ENCODE measurements at regions not wholly inside any gene's neighbourhood (a gene's known extent, or its start where the extent isn't known, plus 50 kb on each side); places are given as distances from the start of the nearest gene placed in this dataset.

DNA sequence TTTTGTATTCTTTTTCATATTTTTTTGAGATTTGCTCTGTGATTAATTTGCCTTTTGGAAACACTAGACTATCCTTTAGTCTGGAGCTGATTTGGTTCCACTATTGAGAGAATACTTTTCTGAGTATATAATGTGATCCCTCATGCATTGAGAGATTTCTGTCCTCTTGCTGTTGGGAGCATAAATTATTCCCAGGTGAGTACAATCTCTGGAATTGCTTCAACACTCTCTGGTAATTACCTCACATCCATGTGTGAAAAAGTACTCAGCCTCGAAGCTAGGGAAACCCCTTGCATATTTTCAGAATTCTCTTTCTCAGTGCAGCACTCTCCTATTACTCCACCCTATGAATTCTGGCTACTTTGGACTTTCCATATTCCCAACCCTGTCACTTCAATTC lies 550.0 kb downstream of the RAPGEF2 start:
- Mint-ChIP-seq H3K4me3 (no peak overlapping the region), H3K27me3 (no peaks in the 10 kb centered on the region), H3K4me1 (no peaks in the 10 kb centered on the region), H3K9me3 (peaks cover 2% of the 10 kb centered on the region), H3K36me3 (no peaks in the 10 kb centered on the region), H3K27ac (no peak overlapping the region)
- CTCF ChIA-PET, result no interaction called here
- DNase-seq, result no peak

DNA sequence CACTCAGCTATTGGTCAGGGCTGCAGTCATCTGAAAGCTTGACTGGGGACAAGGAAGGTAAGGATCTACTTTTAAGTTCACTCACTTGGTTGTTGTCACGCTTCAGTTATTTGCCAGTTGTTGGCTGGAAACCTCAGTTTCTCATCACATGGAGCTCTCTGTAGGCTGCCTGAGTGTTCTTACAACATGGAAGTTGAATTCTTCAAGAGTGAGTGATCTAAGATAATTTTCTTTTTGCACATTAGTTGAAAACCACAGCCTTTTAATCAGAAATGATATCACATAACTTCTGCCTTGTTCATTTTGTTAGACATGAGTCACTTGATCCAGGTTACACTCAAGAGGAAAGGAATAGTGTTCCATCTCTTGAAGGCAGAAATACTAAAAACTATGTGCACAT lies 552.7 kb downstream of the RAPGEF2 start:
- H3K36me3 Mint-ChIP-seq, result no peaks in the 10 kb centered on the region
- DNase-seq, result no peak
- H3K4me3 Mint-ChIP-seq, result no peak overlapping the region
- H3K4me1 Mint-ChIP-seq, result no peaks in the 10 kb centered on the region
- CTCF ChIA-PET, result no interaction called here
- no peaks in the 10 kb centered on the region for H3K27me3 Mint-ChIP-seq
- peaks cover under 1% of the 10 kb centered on the region for H3K9me3 Mint-ChIP-seq
- no peak overlapping the region for H3K27ac Mint-ChIP-seq

DNA sequence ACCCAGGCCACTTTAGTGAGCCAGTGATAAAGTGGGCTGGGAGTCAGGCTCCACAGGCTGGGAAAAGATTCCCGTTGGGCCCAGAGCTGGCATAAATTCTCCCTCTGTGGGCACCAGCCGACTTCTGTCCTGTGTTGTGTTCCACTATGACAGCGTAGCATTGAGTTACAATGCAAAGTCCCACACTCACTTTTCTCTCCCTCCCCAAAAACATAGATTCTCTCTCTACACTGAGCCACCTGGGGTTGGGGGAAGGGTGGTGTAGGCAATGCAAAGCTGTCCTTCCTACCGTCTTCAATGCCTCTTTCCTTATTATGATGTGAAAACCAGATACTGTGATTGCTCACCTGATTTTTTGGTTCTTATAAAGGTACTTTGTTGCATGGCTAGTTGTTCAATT lies 566.2 kb downstream of the RAPGEF2 start:
- Mint-ChIP-seq H3K27ac (no peak overlapping the region), H3K27me3 (no peaks in the 10 kb centered on the region), H3K4me3 (no peak overlapping the region), H3K4me1 (no peaks in the 10 kb centered on the region), H3K9me3 (no peaks in the 10 kb centered on the region), H3K36me3 (no peaks in the 10 kb centered on the region)
- no peak for DNase-seq
- CTCF ChIA-PET, result no interaction called here

DNA sequence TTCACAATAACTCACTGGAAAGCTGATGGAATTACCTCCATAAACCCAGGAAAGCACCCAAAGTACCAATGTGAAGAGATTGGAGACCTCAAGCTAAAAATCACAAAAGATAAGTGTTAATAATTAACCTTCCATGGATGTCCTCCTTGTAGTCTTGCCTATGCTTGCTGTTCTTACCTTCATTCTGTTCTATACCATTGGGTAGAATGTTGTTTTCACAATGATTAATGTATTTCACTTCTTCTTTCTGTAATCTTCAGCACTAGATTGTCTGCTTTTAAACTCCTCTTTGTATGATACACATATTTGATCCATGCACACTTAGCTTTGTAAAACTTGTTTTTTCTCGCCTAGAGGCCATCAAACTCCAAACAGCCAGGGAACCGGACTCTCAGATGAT lies 570.3 kb downstream of the RAPGEF2 start:
- no peaks in the 10 kb centered on the region for H3K36me3 Mint-ChIP-seq
- CTCF ChIA-PET, result no interaction called here
- no peaks in the 10 kb centered on the region for H3K4me1 Mint-ChIP-seq
- no peak overlapping the region for H3K27ac Mint-ChIP-seq
- H3K9me3 Mint-ChIP-seq, result no peaks in the 10 kb centered on the region
- no peak for DNase-seq
- no peaks in the 10 kb centered on the region for H3K27me3 Mint-ChIP-seq
- H3K4me3 Mint-ChIP-seq, result no peak overlapping the region

DNA sequence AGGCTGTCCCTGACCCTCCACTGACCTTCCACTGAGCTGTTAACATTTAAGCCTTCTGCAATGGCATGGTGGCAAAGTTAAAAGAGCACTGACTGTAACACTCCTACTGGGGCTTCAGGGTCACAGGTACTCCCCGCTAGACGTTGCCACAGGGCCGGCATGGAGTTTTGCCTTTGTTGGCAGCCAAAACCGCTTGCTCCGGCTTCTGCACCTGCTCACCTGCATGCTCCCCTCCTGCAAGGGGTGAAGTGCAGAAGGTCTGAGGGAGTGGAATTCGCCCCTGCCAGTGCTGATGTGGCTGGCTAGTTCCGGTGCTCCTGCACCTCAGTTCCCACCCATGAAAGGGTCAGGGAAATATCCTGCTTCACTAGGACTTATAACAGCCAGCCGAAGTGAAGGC lies 571.4 kb downstream of the RAPGEF2 start:
- H3K4me3 Mint-ChIP-seq, result no peak overlapping the region
- CTCF ChIA-PET, result no interaction called here
- DNase-seq, result no peak
- no peaks in the 10 kb centered on the region for H3K9me3 Mint-ChIP-seq
- no peaks in the 10 kb centered on the region for H3K4me1 Mint-ChIP-seq
- H3K27me3 Mint-ChIP-seq, result no peaks in the 10 kb centered on the region
- H3K36me3 Mint-ChIP-seq, result no peaks in the 10 kb centered on the region
- H3K27ac Mint-ChIP-seq, result no peak overlapping the region

DNA sequence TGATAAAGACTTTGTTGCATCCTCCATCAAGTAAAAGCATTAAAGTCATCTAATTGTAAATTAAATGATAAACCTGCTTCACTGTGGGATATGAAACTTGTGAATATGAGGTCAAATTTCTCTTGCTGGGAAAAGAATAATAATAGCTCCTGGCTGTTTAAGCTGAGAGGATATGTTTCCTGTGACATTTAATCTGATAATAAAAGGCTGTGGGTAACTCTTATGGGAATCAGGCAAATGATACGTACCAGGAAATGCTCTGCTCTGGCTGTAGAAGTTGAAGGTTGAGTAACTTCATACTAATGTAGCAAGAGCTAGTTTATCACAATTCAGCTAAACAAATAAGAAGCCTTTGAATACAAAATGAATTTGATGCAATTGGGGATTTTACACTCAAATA lies 574.6 kb downstream of the RAPGEF2 start:
- no peaks in the 10 kb centered on the region for H3K27me3 Mint-ChIP-seq
- H3K9me3 Mint-ChIP-seq, result no peaks in the 10 kb centered on the region
- H3K36me3 Mint-ChIP-seq, result no peaks in the 10 kb centered on the region
- CTCF ChIA-PET, result no interaction called here
- H3K4me1 Mint-ChIP-seq, result no peaks in the 10 kb centered on the region
- no peak for DNase-seq
- H3K27ac Mint-ChIP-seq, result no peak overlapping the region
- no peak overlapping the region for H3K4me3 Mint-ChIP-seq

DNA sequence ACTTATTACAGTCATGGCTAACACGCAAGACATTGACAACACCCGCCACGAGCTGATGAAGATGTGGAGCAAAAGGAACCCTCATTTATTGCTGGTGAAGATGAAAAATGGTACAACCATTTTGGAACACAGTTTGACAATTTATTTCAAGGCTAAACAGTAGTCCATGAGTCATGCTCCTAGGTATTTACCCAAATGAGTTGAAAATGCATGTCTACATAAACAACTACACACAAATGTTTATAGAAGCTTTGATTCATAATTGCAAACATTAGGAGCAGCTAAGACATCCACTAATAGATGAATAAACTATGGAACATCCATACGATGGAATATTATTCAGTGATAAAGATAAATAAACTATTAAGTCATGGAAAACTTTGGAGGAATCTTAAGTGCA lies 580.1 kb downstream of the RAPGEF2 start:
- CTCF ChIA-PET, result no interaction called here
- no peak for DNase-seq

DNA sequence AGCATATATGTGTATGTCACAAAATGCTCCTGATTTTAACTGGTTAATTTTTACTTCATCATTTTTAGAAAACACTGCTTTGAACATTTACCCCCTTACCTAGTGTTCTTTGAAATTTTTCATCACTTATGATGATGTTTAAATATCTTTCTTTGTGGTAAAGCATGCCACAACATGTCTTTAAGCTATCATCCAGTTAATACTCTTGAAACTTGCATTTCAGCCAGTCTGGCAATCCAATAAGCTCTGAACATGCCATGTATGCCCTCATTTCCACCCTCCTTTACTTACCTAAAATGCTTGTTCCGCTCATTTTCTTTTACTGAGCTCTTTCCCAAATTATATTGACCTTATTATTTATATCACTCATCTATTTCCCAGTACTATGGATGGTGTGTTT lies 581.2 kb downstream of the RAPGEF2 start:
- H3K4me1 Mint-ChIP-seq, result no peaks in the 10 kb centered on the region
- CTCF ChIA-PET, result no interaction called here
- H3K9me3 Mint-ChIP-seq, result no peaks in the 10 kb centered on the region
- no peaks in the 10 kb centered on the region for H3K27me3 Mint-ChIP-seq
- no peak for DNase-seq
- H3K4me3 Mint-ChIP-seq, result no peak overlapping the region
- no peak overlapping the region for H3K27ac Mint-ChIP-seq
- no peaks in the 10 kb centered on the region for H3K36me3 Mint-ChIP-seq

More for the DNA sequence above, 580.1 kb downstream of the RAPGEF2 start:
- H3K36me3 Mint-ChIP-seq, result no peaks in the 10 kb centered on the region
- no peak overlapping the region for H3K4me3 Mint-ChIP-seq
- no peaks in the 10 kb centered on the region for H3K4me1 Mint-ChIP-seq
- no peaks in the 10 kb centered on the region for H3K9me3 Mint-ChIP-seq
- no peak overlapping the region for H3K27ac Mint-ChIP-seq
- no peaks in the 10 kb centered on the region for H3K27me3 Mint-ChIP-seq

DNA sequence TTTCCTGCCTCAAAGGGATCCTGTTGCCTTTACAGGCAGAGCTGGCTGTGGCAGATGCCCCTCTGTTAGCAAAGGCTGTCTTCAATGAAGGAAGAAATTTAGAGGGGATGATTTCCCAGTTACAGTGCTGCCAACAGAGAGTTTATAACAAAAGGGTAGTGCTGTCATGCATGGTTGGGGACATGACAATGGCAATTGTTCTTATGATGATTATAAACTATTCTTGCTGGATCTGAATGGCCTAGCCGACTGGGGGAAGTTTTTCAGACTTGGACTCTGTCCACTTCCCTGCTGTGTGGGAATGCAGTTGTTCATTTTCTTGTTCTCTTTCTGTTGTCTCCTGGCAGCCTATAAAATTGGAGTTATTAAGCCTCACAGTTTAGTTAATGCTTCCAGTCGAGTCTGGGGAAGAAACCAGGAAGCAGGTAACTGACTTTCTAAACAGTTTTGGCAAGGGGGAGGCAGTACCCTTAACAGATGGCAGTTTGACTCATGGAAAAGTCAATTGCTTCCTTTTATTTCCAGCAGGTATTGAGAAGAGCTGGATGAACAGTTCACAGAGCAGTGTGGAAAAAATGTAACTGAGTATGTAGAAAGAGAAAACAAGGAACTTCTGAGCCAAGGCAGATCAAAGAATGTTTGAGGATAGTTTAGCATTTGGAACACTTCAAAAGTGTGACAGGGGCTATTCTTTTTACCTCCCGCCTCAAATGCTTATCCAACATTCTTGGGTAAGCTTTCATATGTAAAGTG lies 582.6 kb downstream of the RAPGEF2 start:
- no peak for DNase-seq
- Mint-ChIP-seq H3K4me1 (no peaks in the 10 kb centered on the region), H3K9me3 (no peaks in the 10 kb centered on the region), H3K36me3 (no peaks in the 10 kb centered on the region), H3K27me3 (no peaks in the 10 kb centered on the region), H3K27ac (no peak overlapping the region), H3K4me3 (no peak overlapping the region)
- CTCF ChIA-PET, result no interaction called here

DNA sequence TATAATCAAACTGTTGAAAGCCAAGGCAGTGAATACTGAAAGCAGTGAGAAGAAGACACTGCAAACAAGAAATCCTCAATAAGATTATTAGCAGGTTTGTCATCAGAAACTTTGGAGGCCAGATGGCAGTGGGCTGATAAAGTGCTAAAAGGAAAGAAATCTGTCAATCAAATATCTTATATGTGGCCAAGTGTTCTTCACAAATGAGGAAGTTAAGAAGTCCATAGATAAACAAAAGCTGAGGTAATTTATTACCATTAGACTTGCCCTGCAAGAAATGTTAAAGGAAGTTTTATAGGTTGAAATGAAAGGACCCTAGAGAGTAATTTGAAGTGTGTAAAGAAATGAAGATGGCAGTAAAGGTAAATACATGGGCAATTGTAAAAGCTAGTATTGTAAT lies 586.6 kb downstream of the RAPGEF2 start:
- H3K36me3 Mint-ChIP-seq, result no peaks in the 10 kb centered on the region
- CTCF ChIA-PET, result no interaction called here
- H3K27me3 Mint-ChIP-seq, result no peaks in the 10 kb centered on the region

DNA sequence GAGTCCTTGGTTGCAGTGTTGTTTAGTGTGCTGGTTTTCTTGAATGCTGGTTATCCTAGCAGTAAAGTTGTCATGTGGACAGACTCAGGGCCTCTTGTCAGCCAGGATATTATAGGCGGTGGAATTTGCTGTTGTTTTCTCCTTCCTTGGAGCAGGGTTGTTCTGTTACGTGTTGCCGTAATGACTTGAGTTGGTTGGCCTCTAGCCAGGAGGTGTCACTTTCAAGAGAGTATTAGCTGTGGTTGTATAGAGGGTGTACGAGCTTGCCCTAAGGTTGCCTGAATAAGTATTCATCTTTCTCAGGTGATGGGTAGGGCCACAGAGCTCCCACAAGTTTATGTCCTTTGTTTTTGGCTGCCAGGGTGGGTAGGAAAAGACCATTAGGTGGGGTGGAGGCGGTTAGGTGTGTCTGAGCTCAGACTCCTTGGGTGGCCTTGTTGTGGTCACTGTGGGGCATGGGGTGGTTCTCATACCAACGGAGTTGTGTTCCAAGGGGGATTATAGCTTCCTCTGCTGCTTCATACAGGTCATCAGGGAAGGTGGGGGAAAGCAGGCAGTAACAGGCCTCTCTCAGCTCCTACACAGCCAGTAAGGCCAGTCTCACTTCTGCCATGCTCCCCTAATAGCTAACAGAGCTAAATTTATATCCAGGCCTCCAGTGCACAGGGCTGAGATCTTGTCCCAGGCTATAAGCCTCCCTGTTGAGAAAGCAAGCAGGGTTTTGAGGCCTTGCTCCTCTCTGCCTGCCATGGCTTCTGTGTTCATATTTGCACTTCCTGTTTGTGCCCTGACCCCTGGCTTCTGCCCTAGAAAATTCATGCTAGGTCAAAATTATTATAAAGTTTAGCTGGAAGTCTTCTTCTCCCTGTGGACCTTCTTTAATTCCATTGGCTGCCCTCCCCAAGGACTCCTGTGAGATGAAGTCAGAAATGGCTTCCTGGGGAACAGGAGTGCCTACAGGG lies 594.7 kb downstream of the RAPGEF2 start:
- Mint-ChIP-seq H3K27ac (no peak overlapping the region), H3K4me1 (no peaks in the 10 kb centered on the region), H3K9me3 (peaks cover 7% of the 10 kb centered on the region), H3K36me3 (no peaks in the 10 kb centered on the region), H3K4me3 (no peak overlapping the region), H3K27me3 (no peaks in the 10 kb centered on the region)
- no peak for DNase-seq
- CTCF ChIA-PET, result no interaction called here

More for the DNA sequence above, 586.6 kb downstream of the RAPGEF2 start:
- Mint-ChIP-seq H3K27ac (no peak overlapping the region), H3K4me1 (no peaks in the 10 kb centered on the region), H3K4me3 (no peak overlapping the region), H3K9me3 (peaks cover 7% of the 10 kb centered on the region)
- no peak for DNase-seq

DNA sequence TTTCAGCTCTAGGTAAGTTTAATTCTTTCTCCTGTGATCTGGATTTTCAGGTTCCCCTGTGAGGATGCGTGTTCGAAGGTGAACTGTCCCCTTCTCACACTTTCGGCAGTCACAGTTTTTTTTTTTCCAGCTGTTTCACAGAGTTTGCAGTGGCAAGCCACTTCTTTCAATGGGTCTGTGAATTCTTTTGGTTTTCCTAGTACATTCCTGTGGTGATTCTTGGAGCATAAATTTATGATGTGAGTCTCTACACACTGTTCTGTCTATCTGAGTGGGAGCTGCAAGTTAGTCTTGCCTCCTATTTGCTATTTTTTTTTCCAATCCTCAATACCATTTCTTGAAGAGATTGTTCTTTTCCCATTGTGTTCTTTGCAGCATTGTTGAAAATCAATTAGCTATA lies 595.5 kb downstream of the RAPGEF2 start:
- Mint-ChIP-seq H3K4me3 (no peak overlapping the region), H3K36me3 (no peaks in the 10 kb centered on the region), H3K27me3 (no peaks in the 10 kb centered on the region), H3K27ac (no peak overlapping the region), H3K4me1 (no peaks in the 10 kb centered on the region), H3K9me3 (peaks cover 6% of the 10 kb centered on the region)
- CTCF ChIA-PET, result no interaction called here
- DNase-seq, result no peak

DNA sequence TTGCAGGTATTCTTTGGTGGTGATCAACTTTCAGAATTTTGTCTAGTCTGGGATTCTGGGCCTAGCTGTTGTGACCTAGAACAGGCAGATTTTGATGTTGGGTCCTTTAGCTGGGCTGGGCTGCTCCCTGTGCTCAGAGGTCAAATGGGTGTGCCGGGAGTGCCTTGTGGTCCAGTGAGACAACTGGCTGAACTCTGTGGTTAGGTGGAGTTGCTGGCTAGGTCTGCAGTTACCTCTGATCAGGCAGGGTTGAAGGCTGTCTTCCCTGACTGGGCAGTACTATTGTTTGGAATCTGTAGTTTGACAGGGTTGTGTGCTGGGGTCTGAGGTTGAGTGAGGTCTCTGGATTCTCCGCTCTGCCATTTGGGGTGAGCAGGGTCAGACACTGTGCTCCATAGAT lies 599.3 kb downstream of the RAPGEF2 start:
- DNase-seq, result no peak
- CTCF ChIA-PET, result no interaction called here
- Mint-ChIP-seq H3K4me1 (no peaks in the 10 kb centered on the region), H3K36me3 (no peaks in the 10 kb centered on the region), H3K27me3 (no peaks in the 10 kb centered on the region), H3K4me3 (no peak overlapping the region), H3K27ac (no peak overlapping the region), H3K9me3 (peaks cover under 1% of the 10 kb centered on the region)

DNA sequence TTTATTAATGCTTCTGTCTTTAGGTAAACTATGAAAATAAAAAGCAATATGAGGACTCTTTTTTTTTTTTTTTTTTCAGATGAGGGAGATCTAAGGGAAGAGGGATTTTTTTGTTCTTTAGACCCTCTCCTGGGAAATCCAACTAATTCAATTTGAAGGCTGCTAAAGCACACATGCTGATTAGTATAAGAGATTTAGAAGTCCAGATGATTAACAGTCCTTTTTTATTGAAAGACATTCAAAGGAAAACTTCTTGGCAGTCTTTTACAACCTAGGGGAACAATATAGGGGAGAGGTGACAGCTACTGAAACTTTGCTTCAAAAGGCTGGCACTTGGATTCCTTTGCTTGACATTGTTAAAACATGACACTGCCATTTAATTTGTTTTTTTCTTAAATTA lies 602.5 kb downstream of the RAPGEF2 start:
- H3K36me3 Mint-ChIP-seq, result no peaks in the 10 kb centered on the region
- no peaks in the 10 kb centered on the region for H3K4me1 Mint-ChIP-seq
- peaks cover 4% of the 10 kb centered on the region for H3K9me3 Mint-ChIP-seq
- no peak overlapping the region for H3K27ac Mint-ChIP-seq
- no peaks in the 10 kb centered on the region for H3K27me3 Mint-ChIP-seq
- CTCF ChIA-PET, result no interaction called here
- no peak overlapping the region for H3K4me3 Mint-ChIP-seq
- DNase-seq, result no peak

DNA sequence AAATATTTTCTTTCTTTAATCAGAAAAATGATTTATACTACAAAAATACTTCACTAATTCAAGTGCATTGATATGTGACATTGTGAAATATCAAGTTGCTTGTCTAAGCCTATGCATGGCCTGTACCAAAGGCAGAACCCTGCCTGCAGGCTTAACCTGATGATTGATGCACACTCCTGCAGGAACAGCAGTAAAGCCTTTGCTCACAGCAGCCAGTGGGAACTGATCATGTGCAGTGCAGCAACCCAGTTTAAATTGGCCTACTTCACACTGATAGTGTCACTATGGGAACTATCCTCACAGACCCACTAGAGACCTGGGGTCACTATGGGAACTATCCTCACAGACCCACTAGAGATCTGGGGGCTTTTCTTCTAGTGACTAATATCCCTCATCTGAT lies 603.8 kb downstream of the RAPGEF2 start:
- Mint-ChIP-seq H3K4me3 (no peak overlapping the region), H3K27ac (no peak overlapping the region), H3K36me3 (no peaks in the 10 kb centered on the region), H3K9me3 (peaks cover 4% of the 10 kb centered on the region), H3K27me3 (no peaks in the 10 kb centered on the region), H3K4me1 (no peaks in the 10 kb centered on the region)
- CTCF ChIA-PET, result no interaction called here
- DNase-seq, result no peak

Data from activated naive CD4-positive, alpha-beta T cell treated with anti-CD3 and anti-CD28 coated beads, Interleukin-2, amount 10 ng/mL, durations not matched to agents 7 days and 5 days (primary cell).